ENCODE measurements at regions not wholly inside any gene's neighbourhood (a gene's known extent, or its start where the extent isn't known, plus 50 kb on each side); places are given as distances from the start of the nearest gene placed in this dataset.

- no peak for TF ChIP-seq ZNF462 (CRISPR knock-in tag; IDR thresholded peaks at IDR 0.05)
- no peak for TF ChIP-seq ETS1 (IDR thresholded peaks at IDR 0.05)
- no peak for TF ChIP-seq JUNB (IDR thresholded peaks at IDR 0.05; ENCODE audit: unreplicated experiment)
- TF ChIP-seq, protein P1, sequence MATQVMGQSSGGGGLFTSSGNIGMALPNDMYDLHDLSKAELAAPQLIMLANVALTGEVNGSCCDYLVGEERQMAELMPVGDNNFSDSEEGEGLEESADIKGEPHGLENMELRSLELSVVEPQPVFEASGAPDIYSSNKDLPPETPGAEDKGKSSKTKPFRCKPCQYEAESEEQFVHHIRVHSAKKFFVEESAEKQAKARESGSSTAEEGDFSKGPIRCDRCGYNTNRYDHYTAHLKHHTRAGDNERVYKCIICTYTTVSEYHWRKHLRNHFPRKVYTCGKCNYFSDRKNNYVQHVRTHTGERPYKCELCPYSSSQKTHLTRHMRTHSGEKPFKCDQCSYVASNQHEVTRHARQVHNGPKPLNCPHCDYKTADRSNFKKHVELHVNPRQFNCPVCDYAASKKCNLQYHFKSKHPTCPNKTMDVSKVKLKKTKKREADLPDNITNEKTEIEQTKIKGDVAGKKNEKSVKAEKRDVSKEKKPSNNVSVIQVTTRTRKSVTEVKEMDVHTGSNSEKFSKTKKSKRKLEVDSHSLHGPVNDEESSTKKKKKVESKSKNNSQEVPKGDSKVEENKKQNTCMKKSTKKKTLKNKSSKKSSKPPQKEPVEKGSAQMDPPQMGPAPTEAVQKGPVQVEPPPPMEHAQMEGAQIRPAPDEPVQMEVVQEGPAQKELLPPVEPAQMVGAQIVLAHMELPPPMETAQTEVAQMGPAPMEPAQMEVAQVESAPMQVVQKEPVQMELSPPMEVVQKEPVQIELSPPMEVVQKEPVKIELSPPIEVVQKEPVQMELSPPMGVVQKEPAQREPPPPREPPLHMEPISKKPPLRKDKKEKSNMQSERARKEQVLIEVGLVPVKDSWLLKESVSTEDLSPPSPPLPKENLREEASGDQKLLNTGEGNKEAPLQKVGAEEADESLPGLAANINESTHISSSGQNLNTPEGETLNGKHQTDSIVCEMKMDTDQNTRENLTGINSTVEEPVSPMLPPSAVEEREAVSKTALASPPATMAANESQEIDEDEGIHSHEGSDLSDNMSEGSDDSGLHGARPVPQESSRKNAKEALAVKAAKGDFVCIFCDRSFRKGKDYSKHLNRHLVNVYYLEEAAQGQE (IDR thresholded peaks at IDR 0.05; ENCODE audit: unreplicated experiment), result no peak
- TF ChIP-seq EZH2 (IDR thresholded peaks at IDR 0.05; ENCODE audit: low read depth, unreplicated experiment), result no peak
- TF ChIP-seq ZNF331 (CRISPR knock-in tag; IDR thresholded peaks at IDR 0.05; ENCODE audit: low read depth), result no peak
These were observed 75.4 kb upstream of the LRATD1 start (continued) for GRCh38 chr2:14557111-14557510.
